ENCODE measurements at regions not wholly inside any gene's neighbourhood (a gene's known extent, or its start where the extent isn't known, plus 50 kb on each side); places are given as distances from the start of the nearest gene placed in this dataset.

DNA sequence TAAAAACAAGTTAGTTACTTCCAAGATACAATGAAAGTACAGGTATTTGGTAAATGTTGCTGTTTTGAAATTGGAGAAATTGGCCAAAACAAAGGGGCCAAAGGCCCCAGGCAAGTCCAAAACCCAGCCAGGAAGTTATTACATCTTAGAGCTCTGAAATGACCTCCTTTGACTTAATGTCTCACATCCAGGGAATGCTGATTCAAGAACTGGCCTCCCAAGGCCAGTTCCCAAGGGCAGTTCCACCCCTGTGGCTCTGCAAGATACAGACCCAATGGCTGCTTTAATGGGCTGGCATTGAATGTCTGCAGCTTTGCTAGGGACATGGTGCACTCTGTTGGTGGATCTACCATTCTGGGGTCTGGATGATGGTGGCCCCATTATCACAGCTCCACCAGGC lies 217.3 kb upstream of the FKBP1C start:
- no peak for TF ChIP-seq EZH2 (IDR thresholded peaks at IDR 0.05)
- TF ChIP-seq, protein P1, sequence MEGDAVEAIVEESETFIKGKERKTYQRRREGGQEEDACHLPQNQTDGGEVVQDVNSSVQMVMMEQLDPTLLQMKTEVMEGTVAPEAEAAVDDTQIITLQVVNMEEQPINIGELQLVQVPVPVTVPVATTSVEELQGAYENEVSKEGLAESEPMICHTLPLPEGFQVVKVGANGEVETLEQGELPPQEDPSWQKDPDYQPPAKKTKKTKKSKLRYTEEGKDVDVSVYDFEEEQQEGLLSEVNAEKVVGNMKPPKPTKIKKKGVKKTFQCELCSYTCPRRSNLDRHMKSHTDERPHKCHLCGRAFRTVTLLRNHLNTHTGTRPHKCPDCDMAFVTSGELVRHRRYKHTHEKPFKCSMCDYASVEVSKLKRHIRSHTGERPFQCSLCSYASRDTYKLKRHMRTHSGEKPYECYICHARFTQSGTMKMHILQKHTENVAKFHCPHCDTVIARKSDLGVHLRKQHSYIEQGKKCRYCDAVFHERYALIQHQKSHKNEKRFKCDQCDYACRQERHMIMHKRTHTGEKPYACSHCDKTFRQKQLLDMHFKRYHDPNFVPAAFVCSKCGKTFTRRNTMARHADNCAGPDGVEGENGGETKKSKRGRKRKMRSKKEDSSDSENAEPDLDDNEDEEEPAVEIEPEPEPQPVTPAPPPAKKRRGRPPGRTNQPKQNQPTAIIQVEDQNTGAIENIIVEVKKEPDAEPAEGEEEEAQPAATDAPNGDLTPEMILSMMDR (IDR thresholded peaks at IDR 0.05): no peak
- no peak for TF ChIP-seq EZH2phosphoT487 (IDR thresholded peaks at IDR 0.05)

Data from neural progenitor cell (in vitro differentiated cells).